ENCODE measurements at regions not wholly inside any gene's neighbourhood (a gene's known extent, or its start where the extent isn't known, plus 50 kb on each side); places are given as distances from the start of the nearest gene placed in this dataset.

DNA sequence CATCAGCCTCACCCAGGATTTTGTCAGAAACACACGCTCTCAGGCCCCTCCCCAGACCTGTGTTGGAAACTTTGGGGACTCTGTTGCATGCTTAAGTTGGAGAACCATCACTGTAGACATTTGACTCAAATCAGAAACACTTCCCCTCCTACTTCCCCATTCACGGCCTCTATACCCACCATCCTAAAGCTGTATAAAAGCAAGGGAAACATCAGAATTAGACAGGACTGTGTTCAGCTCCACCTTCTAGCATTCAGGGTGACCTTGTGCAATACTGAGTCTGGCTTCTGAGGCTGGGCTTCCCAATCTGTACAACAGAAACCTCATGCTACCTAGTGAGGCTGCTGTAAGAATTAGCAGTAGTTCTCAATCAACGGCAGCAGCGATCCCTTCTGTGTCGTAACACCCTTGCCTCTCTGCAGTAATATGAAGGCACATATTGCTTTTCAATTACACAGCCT is 252.3 kb downstream of the LY86 start:
- Histone ChIP-seq H3K27me3 (no peaks in the 10 kb centered on the region), H3K4me1 (no peaks in the 10 kb centered on the region), H3K36me3 (no peaks in the 10 kb centered on the region), H3K4me3 (no peak overlapping the region), H3K27ac (no peak overlapping the region), H3K9me3 (no peaks in the 10 kb centered on the region)
- DNase-seq: no peak
- intact Hi-C loops (cut with DNase I): no loop called here
- TF ChIP-seq CTCF (IDR thresholded peaks at IDR 0.05): no peak
- FAIRE-seq: no peak
- WGBS, 2 donors: 91 to 93% methylated on average over 5 of the region's 5 CpGs
- ATAC-seq: peak in 2 of 4 donors; percentile 38 to 68

DNA sequence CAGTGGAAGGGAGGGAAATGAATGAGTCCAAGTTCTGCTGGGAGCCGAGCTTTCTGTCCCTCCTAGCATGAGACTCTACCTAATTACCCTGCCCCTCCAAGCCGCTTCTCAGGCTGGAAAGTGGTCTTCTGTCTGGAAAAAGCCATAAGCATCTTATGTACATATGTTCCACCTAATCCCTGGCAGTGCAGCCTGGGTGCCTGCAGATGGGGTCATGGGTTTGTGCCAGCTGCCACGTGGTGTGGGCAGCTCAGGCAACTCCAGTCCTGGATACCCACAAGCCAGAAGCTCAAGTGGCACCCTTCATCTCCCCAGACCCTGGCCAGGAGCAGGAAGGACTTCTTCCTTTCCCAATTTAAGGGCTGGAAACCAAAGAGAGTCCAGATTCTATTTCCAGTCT is 253.1 kb downstream of the LY86 start:
- Histone ChIP-seq H3K36me3 (no peaks in the 10 kb centered on the region), H3K27ac (no peak overlapping the region), H3K4me3 (no peak overlapping the region), H3K4me1 (no peaks in the 10 kb centered on the region), H3K9me3 (no peaks in the 10 kb centered on the region), H3K27me3 (no peaks in the 10 kb centered on the region)
- intact Hi-C loops (cut with DNase I): no loop called here
- TF ChIP-seq CTCF (IDR thresholded peaks at IDR 0.05): no peak
- FAIRE-seq (no peak), DNase-seq (peak in 2 of 6 donors; percentile 45 to 48), ATAC-seq (peak in 3 of 4 donors; percentile 60 to 78 (median 63))
- WGBS, 2 donors: 44 to 55% methylated on average over 3 of the region's 3 CpGs

GRCh38 chr6:6842291-6842690 is 253.8 kb downstream of the LY86 start:
- intact Hi-C loops (cut with DNase I): no loop called here
- Histone ChIP-seq H3K4me1 (no peaks in the 10 kb centered on the region), H3K27ac (no peak overlapping the region), H3K36me3 (no peaks in the 10 kb centered on the region), H3K9me3 (no peaks in the 10 kb centered on the region), H3K4me3 (no peak overlapping the region), H3K27me3 (no peaks in the 10 kb centered on the region)
- DNase-seq: no peak
- FAIRE-seq: no peak
- WGBS, 2 donors: 86 to 91% methylated on average over 5 of the region's 5 CpGs
- no peak for TF ChIP-seq CTCF (IDR thresholded peaks at IDR 0.05)
- no peak for ATAC-seq

- intact Hi-C loops (cut with DNase I): no loop called here
- FAIRE-seq (no peak), DNase-seq (no peak), ATAC-seq (no peak)
- Histone ChIP-seq H3K4me1 (no peaks in the 10 kb centered on the region), H3K9me3 (no peaks in the 10 kb centered on the region), H3K36me3 (no peaks in the 10 kb centered on the region), H3K4me3 (no peak overlapping the region), H3K27ac (no peak overlapping the region), H3K27me3 (no peaks in the 10 kb centered on the region)
- no peak for TF ChIP-seq CTCF (IDR thresholded peaks at IDR 0.05)
- WGBS, 2 donors: 85% methylated on average over 5 of the region's 5 CpGs
Measured at GRCh38 chr6:6843057-6843627, 254.6 kb downstream of the LY86 start.

- Histone ChIP-seq H3K4me1 (no peaks in the 10 kb centered on the region), H3K4me3 (no peak overlapping the region), H3K36me3 (no peaks in the 10 kb centered on the region), H3K27ac (no peak overlapping the region), H3K9me3 (no peaks in the 10 kb centered on the region), H3K27me3 (no peaks in the 10 kb centered on the region)
- FAIRE-seq: no peak
- TF ChIP-seq CTCF (IDR thresholded peaks at IDR 0.05): no peak
- ATAC-seq: no peak
- 95 to 100% methylated on average over 1 of the region's 1 CpG for WGBS, 2 donors
- intact Hi-C loops (cut with DNase I): no loop called here
- DNase-seq: no peak
Measured at GRCh38 chr6:6843777-6844176, 255.3 kb downstream of the LY86 start.

Measured in pancreas (tissue), 10 donors.